NB4 (cell line): ENCODE measurements at regions not wholly inside any gene's neighbourhood (a gene's known extent, or its start where the extent isn't known, plus 50 kb on each side); places are given as distances from the start of the nearest gene placed in this dataset.

Source experiments
- MAX ChIP-seq: IDR thresholded peaks from 2 replicates; pipeline ENCODE4 v1.6.1; 2011; ENCODE audit warnings: low read depth, low read length
- POLR2A ChIP-seq: IDR thresholded peaks from 2 replicates; pipeline ENCODE4 v1.6.1; 2011; ENCODE audit warnings: mild to moderate bottlenecking; ENCODE audit not compliant: insufficient read length; ENCODE audit errors: extremely low read depth
- TF ChIP-seq, protein P1 (sequence below): IDR thresholded peaks from one replicate; pipeline ENCODE4 v1.5.1; 2012; ENCODE audit warnings: low read depth, low read length

DNA sequence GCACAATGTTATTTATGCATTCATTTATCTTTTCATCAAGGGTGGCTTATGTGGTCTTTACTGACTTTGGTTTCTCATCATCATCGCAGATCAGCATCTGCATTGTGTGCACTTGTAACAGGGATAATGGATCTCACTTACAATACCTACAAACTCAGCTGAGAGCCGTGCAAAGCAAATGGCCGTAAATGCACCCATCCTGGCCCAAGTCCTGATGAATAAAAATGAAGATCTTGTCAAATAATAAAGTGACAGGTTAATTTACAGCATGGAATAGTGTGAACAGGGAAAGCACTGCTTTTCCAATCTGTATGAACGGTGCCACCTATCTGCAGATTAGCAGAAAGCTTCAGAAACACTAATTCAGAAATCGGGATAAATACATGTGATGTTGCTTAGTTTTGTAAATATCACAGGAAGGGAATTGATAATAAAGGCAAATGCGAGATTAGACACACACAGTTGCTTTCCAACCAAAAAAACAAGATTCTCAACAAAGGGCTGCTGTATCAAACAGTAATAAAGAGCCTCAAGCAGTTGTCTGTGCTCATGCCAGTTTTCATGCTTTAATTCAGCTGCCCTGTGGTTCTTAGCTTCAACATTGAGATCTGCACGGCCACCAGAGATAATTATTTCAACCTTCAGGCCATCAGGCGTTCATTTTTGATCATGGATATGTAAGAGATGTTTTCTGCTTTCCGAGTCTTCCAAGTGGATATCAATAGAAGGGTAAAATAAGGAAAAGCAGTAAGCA is 153.4 kb upstream of the POU5F2 start:
- TF ChIP-seq, protein P1, sequence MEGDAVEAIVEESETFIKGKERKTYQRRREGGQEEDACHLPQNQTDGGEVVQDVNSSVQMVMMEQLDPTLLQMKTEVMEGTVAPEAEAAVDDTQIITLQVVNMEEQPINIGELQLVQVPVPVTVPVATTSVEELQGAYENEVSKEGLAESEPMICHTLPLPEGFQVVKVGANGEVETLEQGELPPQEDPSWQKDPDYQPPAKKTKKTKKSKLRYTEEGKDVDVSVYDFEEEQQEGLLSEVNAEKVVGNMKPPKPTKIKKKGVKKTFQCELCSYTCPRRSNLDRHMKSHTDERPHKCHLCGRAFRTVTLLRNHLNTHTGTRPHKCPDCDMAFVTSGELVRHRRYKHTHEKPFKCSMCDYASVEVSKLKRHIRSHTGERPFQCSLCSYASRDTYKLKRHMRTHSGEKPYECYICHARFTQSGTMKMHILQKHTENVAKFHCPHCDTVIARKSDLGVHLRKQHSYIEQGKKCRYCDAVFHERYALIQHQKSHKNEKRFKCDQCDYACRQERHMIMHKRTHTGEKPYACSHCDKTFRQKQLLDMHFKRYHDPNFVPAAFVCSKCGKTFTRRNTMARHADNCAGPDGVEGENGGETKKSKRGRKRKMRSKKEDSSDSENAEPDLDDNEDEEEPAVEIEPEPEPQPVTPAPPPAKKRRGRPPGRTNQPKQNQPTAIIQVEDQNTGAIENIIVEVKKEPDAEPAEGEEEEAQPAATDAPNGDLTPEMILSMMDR = peak; percentile 39
- TF ChIP-seq POLR2A = no peak
- TF ChIP-seq MAX = no peak
